ENCODE measurements at regions not wholly inside any gene's neighbourhood (a gene's known extent, or its start where the extent isn't known, plus 50 kb on each side); places are given as distances from the start of the nearest gene placed in this dataset.

DNA sequence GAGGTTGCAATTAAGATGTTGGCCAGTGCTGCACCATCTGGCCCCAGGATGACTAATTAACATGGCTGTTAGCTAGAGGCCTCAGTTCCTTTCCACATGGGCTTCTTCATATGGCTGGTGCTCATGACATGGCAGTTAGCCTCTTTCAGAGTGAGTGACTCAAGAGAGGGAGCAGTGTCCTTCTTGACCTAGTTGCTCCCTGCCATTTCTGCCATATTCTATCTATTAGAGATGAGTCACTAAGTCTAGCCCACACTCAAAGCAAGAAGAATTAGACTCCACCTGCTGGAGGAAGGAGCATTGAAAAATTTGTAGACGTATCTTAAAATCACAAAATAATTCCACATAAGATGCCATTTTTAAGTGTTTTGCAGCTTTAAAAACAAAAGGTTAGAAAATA, 651.2 kb upstream of the CCNG1 start:
- no peak overlapping the region for H3K4me3 ChIP-seq (ENCODE audit: low read length)
- TF ChIP-seq, protein P1, sequence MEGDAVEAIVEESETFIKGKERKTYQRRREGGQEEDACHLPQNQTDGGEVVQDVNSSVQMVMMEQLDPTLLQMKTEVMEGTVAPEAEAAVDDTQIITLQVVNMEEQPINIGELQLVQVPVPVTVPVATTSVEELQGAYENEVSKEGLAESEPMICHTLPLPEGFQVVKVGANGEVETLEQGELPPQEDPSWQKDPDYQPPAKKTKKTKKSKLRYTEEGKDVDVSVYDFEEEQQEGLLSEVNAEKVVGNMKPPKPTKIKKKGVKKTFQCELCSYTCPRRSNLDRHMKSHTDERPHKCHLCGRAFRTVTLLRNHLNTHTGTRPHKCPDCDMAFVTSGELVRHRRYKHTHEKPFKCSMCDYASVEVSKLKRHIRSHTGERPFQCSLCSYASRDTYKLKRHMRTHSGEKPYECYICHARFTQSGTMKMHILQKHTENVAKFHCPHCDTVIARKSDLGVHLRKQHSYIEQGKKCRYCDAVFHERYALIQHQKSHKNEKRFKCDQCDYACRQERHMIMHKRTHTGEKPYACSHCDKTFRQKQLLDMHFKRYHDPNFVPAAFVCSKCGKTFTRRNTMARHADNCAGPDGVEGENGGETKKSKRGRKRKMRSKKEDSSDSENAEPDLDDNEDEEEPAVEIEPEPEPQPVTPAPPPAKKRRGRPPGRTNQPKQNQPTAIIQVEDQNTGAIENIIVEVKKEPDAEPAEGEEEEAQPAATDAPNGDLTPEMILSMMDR (conservative IDR thresholded peaks at IDR 0.05; ENCODE audit: low read depth, low read length), result peak; percentile 13
- DNase-seq (ENCODE audit: low read depth), result no peak

DNA sequence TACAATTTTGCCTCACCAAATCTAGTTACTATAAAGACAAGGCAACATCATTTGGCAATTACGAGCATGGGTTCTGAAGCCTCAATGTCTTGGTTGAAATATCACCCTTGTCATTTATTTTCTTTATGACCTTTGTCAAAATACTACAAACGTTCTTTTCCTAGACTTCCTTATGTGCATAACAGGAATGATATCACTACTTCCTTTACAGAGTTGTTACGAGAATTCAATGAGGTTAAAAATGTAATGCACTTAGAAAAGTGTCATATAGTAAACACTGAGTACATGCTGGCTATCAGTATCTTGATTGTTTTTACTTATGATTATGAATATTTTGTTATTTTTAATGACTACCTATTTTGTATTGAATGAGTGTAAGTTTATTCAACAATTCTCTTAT, 640.9 kb upstream of the CCNG1 start:
- no peak overlapping the region for H3K4me3 ChIP-seq (ENCODE audit: low read length)
- no peak for DNase-seq (ENCODE audit: low read depth)
- TF ChIP-seq, protein P1 (conservative IDR thresholded peaks at IDR 0.05; ENCODE audit: low read depth, low read length), result no peak

GRCh38 chr5:162800301-162800700, 637.1 kb upstream of the CCNG1 start:
- H3K4me3 ChIP-seq (ENCODE audit: low read length), result no peak overlapping the region
- DNase-seq (ENCODE audit: low read depth), result no peak
- TF ChIP-seq, protein P1 (conservative IDR thresholded peaks at IDR 0.05; ENCODE audit: low read depth, low read length), result no peak

DNA sequence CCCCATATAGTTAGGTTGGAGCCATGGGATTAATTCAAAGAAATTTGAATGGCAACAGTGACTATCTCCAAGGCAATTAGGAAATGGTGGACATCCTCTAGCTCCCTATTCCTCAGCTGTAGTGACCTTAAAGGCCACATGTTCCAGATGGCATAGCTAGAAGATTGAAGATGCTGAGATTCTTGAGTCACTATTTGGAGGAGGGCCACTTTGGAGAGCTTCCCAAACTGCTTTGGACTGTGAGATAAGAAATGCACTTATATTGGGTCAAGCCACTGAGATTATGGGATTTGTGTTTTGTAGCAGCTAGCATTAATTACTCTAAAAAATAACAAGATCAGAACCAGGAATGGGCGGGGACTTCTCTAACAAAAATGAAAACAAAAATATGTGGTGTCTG, 636.2 kb upstream of the CCNG1 start:
- H3K4me3 ChIP-seq (ENCODE audit: low read length), result no peak overlapping the region
- peak; percentile 26 for DNase-seq (ENCODE audit: low read depth)
- TF ChIP-seq, protein P1 (conservative IDR thresholded peaks at IDR 0.05; ENCODE audit: low read depth, low read length), result no peak

DNA sequence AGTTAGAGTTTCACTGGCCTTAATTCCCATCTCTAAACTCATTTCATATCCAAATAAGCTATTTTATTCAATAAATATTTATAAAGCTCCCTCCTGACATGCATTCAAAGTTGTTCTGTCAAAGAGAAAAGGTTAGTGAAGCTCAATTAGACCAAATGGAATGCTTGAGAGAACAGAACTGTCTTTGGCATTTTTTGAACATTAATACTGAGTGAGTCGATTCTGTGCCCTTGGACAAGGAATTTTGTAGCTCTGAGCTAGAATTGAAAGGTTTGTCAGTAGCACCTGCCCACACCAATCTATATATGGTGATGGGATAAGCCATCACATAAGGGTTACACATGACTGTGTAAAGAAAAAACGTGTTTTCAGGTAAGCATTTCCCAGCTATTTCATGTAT, 631.2 kb upstream of the CCNG1 start:
- TF ChIP-seq, protein P1 (conservative IDR thresholded peaks at IDR 0.05; ENCODE audit: low read depth, low read length), result no peak
- no peak overlapping the region for H3K4me3 ChIP-seq (ENCODE audit: low read length)
- DNase-seq (ENCODE audit: low read depth), result no peak

GRCh38 chr5:162811071-162811470, 626.3 kb upstream of the CCNG1 start:
- DNase-seq (ENCODE audit: low read depth), result no peak
- H3K4me3 ChIP-seq (ENCODE audit: low read length), result no peak overlapping the region
- TF ChIP-seq, protein P1 (conservative IDR thresholded peaks at IDR 0.05; ENCODE audit: low read depth, low read length), result no peak

- DNase-seq (ENCODE audit: low read depth), result no peak
- TF ChIP-seq, protein P1 (conservative IDR thresholded peaks at IDR 0.05; ENCODE audit: low read depth, low read length), result no peak
- H3K4me3 ChIP-seq (ENCODE audit: low read length), result no peak overlapping the region
Observed at GRCh38 chr5:162816816-162817215, 620.6 kb upstream of the CCNG1 start.
